OCI-LY7 (cell line): ENCODE measurements at regions not wholly inside any gene's neighbourhood (a gene's known extent, or its start where the extent isn't known, plus 50 kb on each side); places are given as distances from the start of the nearest gene placed in this dataset.

Experiments used
- BruUV-seq: library from RNA; stranded (reverse); fragments of 400-500 nt; replicated peaks from 2 replicates; lab custom pipeline; 2021; lab: Mats Ljungman, UMichigan
- CTCF ChIA-PET: fragments of 300-600 bp; sonication (Branson Sonifier 250); formaldehyde crosslinking; loops from one replicate; lab custom pipeline; 2022; ENCODE audit warnings: antibody characterized with exemption; ENCODE audit not compliant: unreplicated experiment; lab: Charles Lee
- POLR2A ChIA-PET: fragments of 300-600 bp; sonication (Branson Sonifier 250); formaldehyde crosslinking; loops from one replicate; lab custom pipeline; 2022; ENCODE audit warnings: antibody characterized with exemption; lab: Charles Lee
- DNase-seq: peaks from one replicate; pipeline ENCODE4 v3.0.0-alpha.2; 2015; ENCODE audit warnings: low spot score
- H2AFZ ChIP-seq: fragments of 200-600 bp; sonication (generic), shearing (Covaris generic); 2 replicates; pipeline ENCODE4 v1.6.1; 2014; ENCODE audit warnings: mild to moderate bottlenecking, antibody characterized with exemption, low read length, moderate library complexity
- H3K27ac ChIP-seq: fragments of 200-600 bp; sonication (generic); 2 replicates; pipeline ENCODE4 v1.5.1; 2014; ENCODE audit warnings: mixed run types, low read depth, mild to moderate bottlenecking, moderate library complexity, low read length, inconsistent platforms; ENCODE audit not compliant: poor library complexity, severe bottlenecking
- H3K36me3 ChIP-seq: fragments of 200-600 bp; sonication (generic); 2 replicates; pipeline ENCODE4 v1.6.1; 2014; ENCODE audit warnings: mild to moderate bottlenecking, antibody characterized with exemption, low read length, moderate library complexity, mixed read lengths; ENCODE audit not compliant: insufficient read depth
- H3K4me1 ChIP-seq: fragments of 200-600 bp; sonication (generic); 2 replicates; pipeline ENCODE4 v1.5.1; 2014; ENCODE audit warnings: mild to moderate bottlenecking, low read length; ENCODE audit not compliant: insufficient read depth, poor library complexity, severe bottlenecking
- H3K4me2 ChIP-seq: fragments of 200-600 bp; sonication (generic); 2 replicates; pipeline ENCODE4 v1.6.1; 2014; ENCODE audit warnings: mild to moderate bottlenecking, low read length
- H3K4me3 ChIP-seq: fragments of 200-600 bp; sonication (generic); 2 replicates; pipeline ENCODE4 v1.5.1; 2014; ENCODE audit warnings: mild to moderate bottlenecking, low read depth, low read length; ENCODE audit not compliant: poor library complexity, severe bottlenecking
- H3K79me2 ChIP-seq: fragments of 200-600 bp; sonication (generic); 2 replicates; pipeline ENCODE4 v1.6.1; 2016; ENCODE audit warnings: low read depth, mild to moderate bottlenecking, low read length, moderate library complexity, mixed read lengths; ENCODE audit not compliant: insufficient read depth
- H3K9me2 ChIP-seq: fragments of 200-600 bp; sonication (generic); 2 replicates; pipeline ENCODE4 v1.6.1; 2016; ENCODE audit warnings: mild to moderate bottlenecking, low read length, mixed read lengths; ENCODE audit not compliant: insufficient read depth
- H3K9me3 ChIP-seq: fragments of 200-600 bp; sonication (generic); 2 replicates; pipeline ENCODE4 v1.6.1; 2014; ENCODE audit warnings: mild to moderate bottlenecking, mixed run types, low read length, mixed read lengths
- H4K20me1 ChIP-seq: fragments of 200-600 bp; sonication (generic); 2 replicates; pipeline ENCODE4 v1.6.1; 2014; ENCODE audit warnings: mild to moderate bottlenecking, antibody characterized with exemption, low read length, moderate library complexity, mixed read lengths; ENCODE audit not compliant: insufficient read depth
- CTCF ChIP-seq: fragments of 200-600 bp; sonication (generic); conservative IDR thresholded peaks from 2 replicates; pipeline ENCODE4 v1.5.1; 2014; ENCODE audit warnings: mild to moderate bottlenecking, antibody characterized with exemption, low read length, moderate library complexity, mixed read lengths
- EZH2phosphoT487 ChIP-seq: fragments of 200-600 bp; sonication (generic); IDR thresholded peaks from 2 replicates; pipeline ENCODE4 v1.6.1; 2018; ENCODE audit warnings: low read depth, borderline replicate concordance, mild to moderate bottlenecking, mixed run types, antibody characterized with exemption, low read length, moderate library complexity, mixed read lengths
- intact Hi-C: fragments of 100-400 bp; cut with micrococcal nuclease; formaldehyde crosslinking; loops from one replicate; pipeline ENCODE4 v1.10.0; 2022; ENCODE audit not compliant: unreplicated experiment

DNA sequence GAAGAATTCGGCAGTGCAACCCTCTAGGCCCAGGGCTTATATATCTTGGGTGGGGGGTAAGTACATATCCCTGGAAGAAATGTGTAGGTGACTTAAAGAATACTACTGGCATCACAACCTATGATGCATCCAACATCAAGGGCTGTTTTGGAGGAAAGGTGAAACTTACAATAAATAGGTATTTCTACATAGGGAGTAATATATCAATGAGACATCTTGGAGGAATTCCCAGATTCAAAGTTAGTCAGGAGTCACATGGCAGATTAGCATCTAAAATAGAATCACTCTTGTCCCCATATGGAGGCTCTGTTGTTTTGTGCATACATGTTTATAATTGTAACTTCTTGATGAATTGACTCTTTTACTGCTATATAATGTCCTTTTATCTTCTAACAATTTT lies 375.5 kb downstream of the PAX1 start:
- no peak for DNase-seq
- BruUV-seq: no TSS peak

GRCh38 chr20:22074635-22075034 lies 369.2 kb downstream of the PAX1 start:
- Histone ChIP-seq H3K9me2 (no peaks in the 10 kb centered on the region), H2AFZ (no peak overlapping the region), H3K36me3 (no peaks in the 10 kb centered on the region), H3K27ac (no peak overlapping the region), H3K9me3 (no peaks in the 10 kb centered on the region), H3K79me2 (no peaks in the 10 kb centered on the region), H3K4me1 (no peaks in the 10 kb centered on the region), H4K20me1 (no peaks in the 10 kb centered on the region), H3K4me3 (no peak overlapping the region), H3K4me2 (no peak overlapping the region)
- ChIA-PET CTCF (no interaction called here), POLR2A (no interaction called here)
- intact Hi-C loops: no loop called here
- no TSS peak for BruUV-seq
- no peak for DNase-seq
- TF ChIP-seq EZH2phosphoT487 (no peak), CTCF (no peak)

More for the DNA sequence above, 375.5 kb downstream of the PAX1 start:
- intact Hi-C loops: no loop called here
- no peaks in the 10 kb centered on the region for H3K9me3 ChIP-seq
- CTCF ChIA-PET: no interaction called here
- no peaks in the 10 kb centered on the region for H3K79me2 ChIP-seq
- no peaks in the 10 kb centered on the region for H3K36me3 ChIP-seq
- H3K27ac ChIP-seq: no peak overlapping the region
- no peak overlapping the region for H3K4me2 ChIP-seq
- H2AFZ ChIP-seq: no peak overlapping the region
- no peak overlapping the region for H3K4me3 ChIP-seq
- H4K20me1 ChIP-seq: no peaks in the 10 kb centered on the region
- TF ChIP-seq CTCF (no peak), EZH2phosphoT487 (no peak)
- POLR2A ChIA-PET: no interaction called here
- H3K4me1 ChIP-seq: no peaks in the 10 kb centered on the region
- H3K9me2 ChIP-seq: no peaks in the 10 kb centered on the region

DNA sequence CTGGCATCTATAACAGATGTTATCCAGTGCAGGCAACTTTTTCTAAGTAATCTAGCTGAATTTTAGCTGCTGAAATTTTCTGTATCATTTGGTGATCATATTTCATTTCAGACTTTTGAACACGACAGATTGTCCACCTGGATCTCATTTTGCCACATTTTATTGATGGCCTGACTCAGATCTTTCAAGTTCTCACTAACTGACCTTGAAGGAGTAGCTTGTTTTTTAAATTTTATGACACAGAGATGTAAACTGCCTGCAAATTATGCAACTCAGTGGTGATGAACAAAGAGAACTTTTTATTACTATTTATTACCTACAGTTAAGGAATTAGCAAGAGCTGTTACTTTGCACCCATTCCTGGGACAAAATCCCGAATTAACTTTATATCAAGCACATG lies 366.4 kb downstream of the PAX1 start:
- H3K9me2 ChIP-seq: no peaks in the 10 kb centered on the region
- H3K36me3 ChIP-seq: no peaks in the 10 kb centered on the region
- ChIA-PET POLR2A (interaction anchor here (0.7 kb wide), 1 partner anchor 1626 kb away, joined by 3 read pairs; no protein-coding TSS in a partner anchor), CTCF (no interaction called here)
- no peak overlapping the region for H3K4me3 ChIP-seq
- no peaks in the 10 kb centered on the region for H3K9me3 ChIP-seq
- intact Hi-C loops: no loop called here
- H3K27ac ChIP-seq: no peak overlapping the region
- BruUV-seq: no TSS peak
- TF ChIP-seq EZH2phosphoT487: no peak
- TF ChIP-seq CTCF: no peak
- no peak overlapping the region for H2AFZ ChIP-seq
- no peak for DNase-seq
- no peaks in the 10 kb centered on the region for H4K20me1 ChIP-seq
- H3K4me1 ChIP-seq: no peaks in the 10 kb centered on the region
- H3K4me2 ChIP-seq: no peak overlapping the region
- H3K79me2 ChIP-seq: no peaks in the 10 kb centered on the region
